ENCODE measurements at regions not wholly inside any gene's neighbourhood (a gene's known extent, or its start where the extent isn't known, plus 50 kb on each side); places are given as distances from the start of the nearest gene placed in this dataset.

DNA sequence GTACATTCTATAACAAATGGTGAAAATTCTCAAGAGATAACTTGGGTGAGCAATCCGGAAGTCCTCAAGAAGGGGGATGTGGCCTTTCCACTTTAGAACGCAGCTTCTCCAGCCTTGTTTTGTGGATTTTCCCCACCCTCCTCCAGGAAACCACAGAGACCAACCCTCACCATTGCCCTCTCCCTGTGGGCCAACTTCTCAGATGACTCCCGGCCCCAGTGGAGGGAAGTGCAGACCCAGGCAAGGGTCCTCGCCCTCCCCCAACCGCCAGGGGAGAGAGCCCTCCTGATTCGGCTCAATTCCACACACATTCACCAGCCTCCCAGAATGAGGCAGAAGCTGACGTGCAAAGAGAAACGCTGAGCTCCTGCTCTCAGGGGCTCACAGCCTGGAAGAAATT, 277.2 kb downstream of the EIPR1 start:
- no peaks in the 10 kb centered on the region for H3K4me1 ChIP-seq (ENCODE audit: insufficient read depth)
- no peaks in the 10 kb centered on the region for H3K27me3 ChIP-seq
- H3K9me3 ChIP-seq = no peaks in the 10 kb centered on the region
- H3K36me3 ChIP-seq = no peaks in the 10 kb centered on the region
- no peak for TF ChIP-seq POLR2A (IDR thresholded peaks at IDR 0.05)
- TF ChIP-seq, protein P1, sequence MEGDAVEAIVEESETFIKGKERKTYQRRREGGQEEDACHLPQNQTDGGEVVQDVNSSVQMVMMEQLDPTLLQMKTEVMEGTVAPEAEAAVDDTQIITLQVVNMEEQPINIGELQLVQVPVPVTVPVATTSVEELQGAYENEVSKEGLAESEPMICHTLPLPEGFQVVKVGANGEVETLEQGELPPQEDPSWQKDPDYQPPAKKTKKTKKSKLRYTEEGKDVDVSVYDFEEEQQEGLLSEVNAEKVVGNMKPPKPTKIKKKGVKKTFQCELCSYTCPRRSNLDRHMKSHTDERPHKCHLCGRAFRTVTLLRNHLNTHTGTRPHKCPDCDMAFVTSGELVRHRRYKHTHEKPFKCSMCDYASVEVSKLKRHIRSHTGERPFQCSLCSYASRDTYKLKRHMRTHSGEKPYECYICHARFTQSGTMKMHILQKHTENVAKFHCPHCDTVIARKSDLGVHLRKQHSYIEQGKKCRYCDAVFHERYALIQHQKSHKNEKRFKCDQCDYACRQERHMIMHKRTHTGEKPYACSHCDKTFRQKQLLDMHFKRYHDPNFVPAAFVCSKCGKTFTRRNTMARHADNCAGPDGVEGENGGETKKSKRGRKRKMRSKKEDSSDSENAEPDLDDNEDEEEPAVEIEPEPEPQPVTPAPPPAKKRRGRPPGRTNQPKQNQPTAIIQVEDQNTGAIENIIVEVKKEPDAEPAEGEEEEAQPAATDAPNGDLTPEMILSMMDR (IDR thresholded peaks at IDR 0.05) = no peak
- no peak for TF ChIP-seq EP300 (IDR thresholded peaks at IDR 0.05)
- intact Hi-C loops (cut with DNase I) = no loop called here
- no peak overlapping the region for H3K4me3 ChIP-seq
- WGBS, 3 donors = 28 to 44% (median 38%) methylated on average over 8 of the region's 8 CpGs
- H3K27ac ChIP-seq = no peak overlapping the region
- DNase-seq = no peak

DNA sequence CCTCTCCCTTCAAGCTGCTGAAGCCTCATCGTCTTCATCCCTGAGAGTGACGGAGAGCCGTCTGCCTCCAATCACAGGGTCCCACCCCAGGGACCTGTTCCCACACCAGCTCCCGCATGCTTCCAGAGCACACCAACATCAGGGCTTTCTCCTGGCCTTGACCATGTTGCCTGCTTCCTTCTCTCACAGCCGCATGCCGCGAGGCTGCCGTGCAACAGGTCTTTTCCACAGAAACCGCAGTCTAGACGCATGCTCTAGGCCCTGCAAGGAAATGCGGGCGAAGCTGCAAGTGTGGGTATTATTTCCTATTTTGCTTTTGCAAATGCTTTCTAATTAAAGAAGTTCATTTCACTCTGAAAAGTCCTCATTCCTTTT, 277.8 kb downstream of the EIPR1 start:
- DNase-seq = no peak
- WGBS, 3 donors = 81 to 87% (median 84%) methylated on average over 12 of the region's 12 CpGs
- TF ChIP-seq POLR2A (IDR thresholded peaks at IDR 0.05) (no peak), EP300 (IDR thresholded peaks at IDR 0.05) (no peak)
- TF ChIP-seq, protein P1 (IDR thresholded peaks at IDR 0.05) = no peak
- no peaks in the 10 kb centered on the region for H3K36me3 ChIP-seq
- intact Hi-C loops (cut with DNase I) = no loop called here
- no peak overlapping the region for H3K4me3 ChIP-seq
- no peaks in the 10 kb centered on the region for H3K27me3 ChIP-seq
- no peaks in the 10 kb centered on the region for H3K9me3 ChIP-seq
- no peak overlapping the region for H3K27ac ChIP-seq
- no peaks in the 10 kb centered on the region for H3K4me1 ChIP-seq (ENCODE audit: insufficient read depth)

DNA sequence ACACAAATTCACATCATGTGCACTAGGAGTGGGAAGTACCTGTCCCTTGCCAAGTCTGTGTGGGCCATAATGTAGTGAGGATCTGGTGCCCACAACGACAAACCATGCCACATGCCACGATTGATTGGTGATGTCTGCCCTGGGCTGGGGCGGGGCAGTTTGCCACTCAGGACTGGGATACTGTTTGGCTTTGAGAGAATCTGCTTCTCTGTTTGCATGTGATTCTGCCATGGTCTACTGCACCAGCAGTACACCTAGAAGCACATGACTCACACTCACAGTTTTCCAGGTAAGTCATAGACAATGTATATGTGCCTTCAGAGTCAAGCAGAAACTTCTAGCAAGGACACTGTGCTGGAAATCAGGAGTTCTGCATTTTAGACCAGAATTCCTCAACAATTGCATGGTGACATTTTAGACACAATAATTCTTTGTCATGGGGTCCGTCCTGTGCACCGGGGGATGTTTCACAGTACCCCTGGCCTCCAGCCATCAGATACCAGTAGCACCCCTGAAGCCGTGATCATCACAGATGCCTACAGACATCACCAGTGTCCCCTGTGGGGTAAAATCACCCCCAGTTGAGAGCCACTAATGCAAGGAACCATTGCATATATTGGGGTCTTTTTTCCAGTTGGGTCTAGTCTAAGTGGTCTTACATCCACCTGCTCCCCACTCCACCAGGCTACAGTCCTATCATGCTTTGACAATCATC, 278.3 kb downstream of the EIPR1 start:
- TF ChIP-seq EP300 (IDR thresholded peaks at IDR 0.05) (no peak), POLR2A (IDR thresholded peaks at IDR 0.05) (no peak)
- TF ChIP-seq, protein P1 (IDR thresholded peaks at IDR 0.05) = no peak
- H3K9me3 ChIP-seq = no peaks in the 10 kb centered on the region
- no peaks in the 10 kb centered on the region for H3K4me1 ChIP-seq (ENCODE audit: insufficient read depth)
- H3K36me3 ChIP-seq = no peaks in the 10 kb centered on the region
- no peak overlapping the region for H3K27ac ChIP-seq
- no peak overlapping the region for H3K4me3 ChIP-seq
- H3K27me3 ChIP-seq = no peaks in the 10 kb centered on the region
- intact Hi-C loops (cut with DNase I) = no loop called here
- no peak for DNase-seq
- WGBS, 3 donors = 83 to 88% (median 88%) methylated on average over 6 of the region's 6 CpGs

DNA sequence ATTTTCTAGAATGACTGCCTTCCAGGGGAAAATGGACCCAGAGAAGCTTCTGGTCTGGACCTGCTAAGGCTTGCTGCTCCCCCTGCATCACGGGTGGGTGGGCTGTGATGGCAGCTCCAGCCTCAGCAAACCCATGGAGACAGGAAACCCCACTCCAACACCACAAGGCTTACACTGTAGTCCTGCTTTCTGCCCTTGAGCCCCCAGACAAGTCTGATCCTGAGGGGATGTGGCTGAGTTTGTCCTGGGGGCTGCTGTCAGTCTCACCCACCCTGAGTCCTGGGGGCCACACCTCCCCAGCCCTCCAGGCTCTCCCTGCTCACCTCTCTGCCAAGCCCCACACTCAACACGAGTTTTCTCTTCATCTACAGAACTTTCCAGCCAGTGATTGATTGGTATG, 279.4 kb downstream of the EIPR1 start:
- intact Hi-C loops (cut with DNase I) = no loop called here
- no peaks in the 10 kb centered on the region for H3K4me1 ChIP-seq (ENCODE audit: insufficient read depth)

More for the DNA sequence above, 279.4 kb downstream of the EIPR1 start:
- Histone ChIP-seq H3K9me3 (no peaks in the 10 kb centered on the region), H3K36me3 (no peaks in the 10 kb centered on the region), H3K27ac (no peak overlapping the region), H3K4me3 (no peak overlapping the region), H3K27me3 (no peaks in the 10 kb centered on the region)
- WGBS, 3 donors = 48 to 50% (median 49%) methylated on average over 2 of the region's 2 CpGs
- DNase-seq = no peak
- TF ChIP-seq POLR2A (IDR thresholded peaks at IDR 0.05) (no peak), EP300 (IDR thresholded peaks at IDR 0.05) (no peak)
- TF ChIP-seq, protein P1 (IDR thresholded peaks at IDR 0.05) = no peak
